ENCODE measurements at regions not wholly inside any gene's neighbourhood (a gene's known extent, or its start where the extent isn't known, plus 50 kb on each side); places are given as distances from the start of the nearest gene placed in this dataset.
A peak's percentile ranks its signal among the peaks of the same experiment; 100 is the strongest.

DNA sequence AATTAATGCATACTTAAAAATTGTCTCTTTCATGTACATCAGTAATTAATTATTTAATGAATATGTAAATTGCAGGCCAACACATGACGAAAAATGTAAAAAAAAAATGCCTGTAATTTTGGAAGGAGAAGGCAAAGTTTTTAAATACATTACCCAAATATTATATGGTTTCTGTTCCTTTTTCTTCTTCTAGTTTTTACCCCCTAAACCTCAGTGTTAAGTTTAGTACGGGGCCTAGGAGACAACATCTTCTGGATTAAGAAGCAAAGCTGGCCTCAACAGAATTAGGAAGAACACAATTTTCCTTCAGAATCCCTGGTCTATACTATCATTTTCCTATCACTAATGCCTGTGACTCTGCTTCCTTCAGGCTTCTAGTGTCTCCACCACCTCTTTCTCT lies 459.3 kb upstream of the NRP1 start:
- H3K27ac ChIP-seq (ENCODE audit: low read depth in 1 of 2, low read length in 2 of 2), result no peak overlapping the region
- no peaks in the 10 kb centered on the region for H4K20me1 ChIP-seq (ENCODE audit: insufficient read depth, low read length)
- peaks cover 0 to 3% (median 0%) of the 10 kb centered on the region in 3 donors for H3K27me3 Mint-ChIP-seq (ENCODE audit: low read depth in 3 of 3)
- H3K4me2 ChIP-seq (replicated peaks; ENCODE audit: extremely low read depth, low read length, poor library complexity, severe bottlenecking), result no peak overlapping the region
- H3K9me3 Mint-ChIP-seq, result peaks cover 0 to 10% (median 3%) of the 10 kb centered on the region in 7 donors
- H3K27ac Mint-ChIP-seq, result peak overlapping the region in 1 of 7 donors; percentile 66
- H3K36me3 Mint-ChIP-seq, result no peaks in the 10 kb centered on the region
- no peak overlapping the region for H3K4me3 ChIP-seq (replicated peaks in 1 of 3; ENCODE audit: low read depth in 2 of 3, low read length in 3 of 3)
- TF ChIP-seq, protein P1, sequence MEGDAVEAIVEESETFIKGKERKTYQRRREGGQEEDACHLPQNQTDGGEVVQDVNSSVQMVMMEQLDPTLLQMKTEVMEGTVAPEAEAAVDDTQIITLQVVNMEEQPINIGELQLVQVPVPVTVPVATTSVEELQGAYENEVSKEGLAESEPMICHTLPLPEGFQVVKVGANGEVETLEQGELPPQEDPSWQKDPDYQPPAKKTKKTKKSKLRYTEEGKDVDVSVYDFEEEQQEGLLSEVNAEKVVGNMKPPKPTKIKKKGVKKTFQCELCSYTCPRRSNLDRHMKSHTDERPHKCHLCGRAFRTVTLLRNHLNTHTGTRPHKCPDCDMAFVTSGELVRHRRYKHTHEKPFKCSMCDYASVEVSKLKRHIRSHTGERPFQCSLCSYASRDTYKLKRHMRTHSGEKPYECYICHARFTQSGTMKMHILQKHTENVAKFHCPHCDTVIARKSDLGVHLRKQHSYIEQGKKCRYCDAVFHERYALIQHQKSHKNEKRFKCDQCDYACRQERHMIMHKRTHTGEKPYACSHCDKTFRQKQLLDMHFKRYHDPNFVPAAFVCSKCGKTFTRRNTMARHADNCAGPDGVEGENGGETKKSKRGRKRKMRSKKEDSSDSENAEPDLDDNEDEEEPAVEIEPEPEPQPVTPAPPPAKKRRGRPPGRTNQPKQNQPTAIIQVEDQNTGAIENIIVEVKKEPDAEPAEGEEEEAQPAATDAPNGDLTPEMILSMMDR (IDR thresholded peaks at IDR 0.05), result no peak
- no peak overlapping the region for H2AFZ ChIP-seq (ENCODE audit: insufficient read depth, low read depth, low read length, poor library complexity, severe bottlenecking)
- H3K9ac ChIP-seq (ENCODE audit: insufficient read depth, low read length, poor library complexity, severe bottlenecking), result no peak overlapping the region
- intact Hi-C loops (cut with micrococcal nuclease), result no loop called here
- peaks cover 3% of the 10 kb centered on the region for H3K4me1 Mint-ChIP-seq
- no peak overlapping the region for H3K4me3 Mint-ChIP-seq
- no peaks in the 10 kb centered on the region for H3K9me3 ChIP-seq (replicated peaks in 1 of 2; ENCODE audit: control insufficient read depth in 1 of 2, insufficient read depth in 1 of 2, low read length in 2 of 2)
- DNase-seq, result no peak
- peaks cover 0 to 7% of the 10 kb centered on the region in 2 donors for H3K4me1 ChIP-seq (ENCODE audit: control insufficient read depth in 1 of 2, insufficient read depth in 2 of 2, low read length in 2 of 2)
- 14% methylated on average over 1 of the region's 2 CpGs for WGBS (ENCODE audit: insufficient coverage)
- H3K36me3 ChIP-seq (replicated peaks in 1 of 2; ENCODE audit: control insufficient read depth in 1 of 2, insufficient read depth in 2 of 2, low read length in 2 of 2), result no peaks in the 10 kb centered on the region
- H3K79me2 ChIP-seq (ENCODE audit: insufficient read depth, low read length), result no peaks in the 10 kb centered on the region
- H3K27me3 ChIP-seq (ENCODE audit: control insufficient read depth in 2 of 2, insufficient read depth in 2 of 2, low read length in 2 of 2), result no peaks in the 10 kb centered on the region

DNA sequence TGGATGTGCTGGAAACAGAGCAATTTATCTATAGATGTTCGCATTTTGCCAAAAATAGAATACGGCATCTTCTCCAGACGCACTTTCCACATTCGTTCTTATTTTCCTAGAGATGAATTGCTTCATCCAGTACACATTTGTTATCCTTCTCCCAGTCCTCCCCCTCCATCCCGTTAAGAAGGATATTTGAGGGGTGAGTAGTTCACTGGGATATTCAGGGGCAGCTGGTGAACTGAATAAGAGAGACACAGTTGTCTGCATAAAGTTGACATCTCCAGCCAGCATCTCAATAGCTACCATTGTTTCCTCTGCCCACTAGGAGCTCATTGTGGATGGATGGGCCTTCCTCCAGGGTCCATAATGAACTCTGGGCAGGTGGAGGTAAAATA lies 456.8 kb upstream of the NRP1 start:
- H3K36me3 Mint-ChIP-seq, result no peaks in the 10 kb centered on the region
- H3K27ac ChIP-seq (ENCODE audit: low read depth in 1 of 2, low read length in 2 of 2), result no peak overlapping the region
- no peak for DNase-seq

More for the DNA sequence above, 456.8 kb upstream of the NRP1 start:
- peaks cover 0 to 3% (median 0%) of the 10 kb centered on the region in 3 donors for H3K27me3 Mint-ChIP-seq (ENCODE audit: low read depth in 3 of 3)
- WGBS (ENCODE audit: insufficient coverage), result 100% methylated on average over 2 of the region's 5 CpGs
- no peaks in the 10 kb centered on the region for H3K36me3 ChIP-seq (replicated peaks in 1 of 2; ENCODE audit: control insufficient read depth in 1 of 2, insufficient read depth in 2 of 2, low read length in 2 of 2)
- no peaks in the 10 kb centered on the region for H3K79me2 ChIP-seq (ENCODE audit: insufficient read depth, low read length)
- no peak overlapping the region for H3K9ac ChIP-seq (ENCODE audit: insufficient read depth, low read length, poor library complexity, severe bottlenecking)
- H3K4me2 ChIP-seq (replicated peaks; ENCODE audit: extremely low read depth, low read length, poor library complexity, severe bottlenecking), result no peak overlapping the region
- H3K4me3 ChIP-seq (replicated peaks in 1 of 3; ENCODE audit: low read depth in 2 of 3, low read length in 3 of 3), result no peak overlapping the region
- peaks cover 3% of the 10 kb centered on the region for H3K4me1 Mint-ChIP-seq
- peaks cover 0 to 7% of the 10 kb centered on the region in 2 donors for H3K4me1 ChIP-seq (ENCODE audit: control insufficient read depth in 1 of 2, insufficient read depth in 2 of 2, low read length in 2 of 2)
- no peaks in the 10 kb centered on the region for H4K20me1 ChIP-seq (ENCODE audit: insufficient read depth, low read length)
- H3K4me3 Mint-ChIP-seq, result no peak overlapping the region
- H3K9me3 Mint-ChIP-seq, result peaks cover 0 to 13% (median 0%) of the 10 kb centered on the region in 7 donors
- TF ChIP-seq, protein P1 (IDR thresholded peaks at IDR 0.05), result no peak
- intact Hi-C loops (cut with micrococcal nuclease), result no loop called here
- no peak overlapping the region for H2AFZ ChIP-seq (ENCODE audit: insufficient read depth, low read depth, low read length, poor library complexity, severe bottlenecking)
- no peak overlapping the region for H3K27ac Mint-ChIP-seq
- no peaks in the 10 kb centered on the region for H3K27me3 ChIP-seq (ENCODE audit: control insufficient read depth in 2 of 2, insufficient read depth in 2 of 2, low read length in 2 of 2)
- H3K9me3 ChIP-seq (replicated peaks in 1 of 2; ENCODE audit: control insufficient read depth in 1 of 2, insufficient read depth in 1 of 2, low read length in 2 of 2), result no peaks in the 10 kb centered on the region

Data from CD14-positive monocyte (primary cell).